HepG2 (cell line): ENCODE measurements at regions not wholly inside any gene's neighbourhood (a gene's known extent, or its start where the extent isn't known, plus 50 kb on each side); places are given as distances from the start of the nearest gene placed in this dataset.

Experiments used
- ATAC-seq: fragments of 200-7000 bp; cut with Tn5 transposase; 3 replicates; pipeline ENCODE4 v1.9.1; 2020; ENCODE audit warnings: mild to moderate bottlenecking, moderate library complexity
- BruUV-seq: library from RNA; stranded (reverse); fragments of 400-500 nt; replicated peaks from 2 replicates; lab custom pipeline; 2021; lab: Mats Ljungman, UMichigan
- CTCF ChIA-PET: fragments of 300-600 bp; formaldehyde crosslinking; extraction: SDS; loops from one replicate; lab custom pipeline; 2021; ENCODE audit warnings: low total read pairs, inconsistent platforms, low intra/inter-chr PET ratio; lab: Yijun Ruan, JAX
- POLR2A ChIA-PET: fragments of 350-600 bp; sonication (Branson Sonifier 250); formaldehyde crosslinking; loops from one replicate; lab custom pipeline; 2020; ENCODE audit warnings: antibody characterized with exemption, inconsistent platforms; lab: Yijun Ruan, JAX
- DNase-seq: peaks from one replicate; pipeline ENCODE4 v3.0.0-alpha.2; 2015; ENCODE audit warnings: low spot score
- FAIRE-seq: peaks from 3 replicates; lab custom pipeline; 2011; peaks lifted over from hg19 to GRCh38; lab: Jason Lieb, UNC
- H2AFZ ChIP-seq: one replicate; pipeline ENCODE4 v1.6.1; 2011; ENCODE audit warnings: low read length, inconsistent platforms
- H3K27ac ChIP-seq: fragments of 300-600 bp; 3 replicates; pipeline ENCODE4 v1.8.0; 2011; ENCODE audit warnings: mixed run types, mild to moderate bottlenecking, mixed read lengths, low read length, inconsistent platforms; ENCODE audit not compliant: insufficient read depth; ENCODE audit errors: extremely low read length
- H3K27me3 ChIP-seq, 2 experiments: fragments of 200-600 bp in 1 of 2; 2 replicates in 1 of 2; 3 replicates in 1 of 2; pipeline versions ENCODE4 v1.6.0 to v1.8.0; 2011; ENCODE audit warnings: low read length in 2 of 2, mild to moderate bottlenecking in 2 of 2, moderate library complexity in 2 of 2, inconsistent platforms in 1 of 2; ENCODE audit not compliant: insufficient read depth in 2 of 2, control insufficient read depth in 1 of 2
- H3K36me3 ChIP-seq, 2 experiments: fragments of 200-600 bp in 1 of 2; replicated peaks in 1 of 2; 2 replicates in 1 of 2; 3 replicates in 1 of 2; pipeline versions ENCODE4 v1.5.1 to v1.8.0; 2011; ENCODE audit warnings: low read length in 2 of 2, inconsistent platforms in 1 of 2; ENCODE audit not compliant: insufficient read depth in 2 of 2, control insufficient read depth in 1 of 2
- H3K4me1 ChIP-seq: 2 replicates; pipeline ENCODE4 v1.5.1; 2012; ENCODE audit warnings: low read length, inconsistent platforms; ENCODE audit not compliant: insufficient read depth
- H3K4me2 ChIP-seq: 2 replicates; pipeline ENCODE4 v1.6.0; 2011; ENCODE audit warnings: low read depth, low read length, inconsistent platforms
- H3K4me3 ChIP-seq, 3 experiments: fragments of 200-600 bp in 1 of 3; sonication (generic), shearing (Covaris generic) in 1 of 3; replicated peaks in 1 of 3; 2 replicates each; pipeline ENCODE4 v1.5.1; 2011 to 2016; ENCODE audit warnings: low read length in 3 of 3, inconsistent platforms in 2 of 3, low read depth in 2 of 3, mild to moderate bottlenecking in 2 of 3, control low read depth in 1 of 3, mixed read lengths in 1 of 3; ENCODE audit not compliant: insufficient read depth in 1 of 3
- H3K79me2 ChIP-seq: one replicate; pipeline ENCODE4 v1.6.1; 2011; ENCODE audit warnings: low read length, inconsistent platforms; ENCODE audit not compliant: insufficient read depth
- H3K9ac ChIP-seq: 2 replicates; pipeline ENCODE4 v1.6.0; 2011; ENCODE audit warnings: mild to moderate bottlenecking, low read depth, low read length, inconsistent platforms; ENCODE audit not compliant: insufficient read depth
- H3K9me3 ChIP-seq: 2 replicates; pipeline ENCODE4 v1.5.1; 2012; ENCODE audit warnings: mild to moderate bottlenecking, low read length
- H4K20me1 ChIP-seq: 2 replicates; pipeline ENCODE4 v1.6.0; 2011; ENCODE audit warnings: inconsistent platforms, mild to moderate bottlenecking, low read length, moderate library complexity; ENCODE audit not compliant: insufficient read depth
- KAT2B ChIP-seq: fragments of 150-350 bp; IDR thresholded peaks from 2 replicates; pipeline ENCODE4 v1.6.1; 2014; ENCODE audit warnings: low read depth, low read length, borderline replicate concordance
- ZNF574 ChIP-seq: sonication (generic); formaldehyde crosslinking; IDR thresholded peaks from 2 replicates; pipeline ENCODE4 v1.4.0; 2020; ENCODE audit warnings: missing genetic modification reagents
- ZNF781 ChIP-seq: sonication (generic); formaldehyde crosslinking; IDR thresholded peaks from 2 replicates; pipeline ENCODE4 v1.5.1; 2020; ENCODE audit warnings: borderline replicate concordance, mild to moderate bottlenecking, missing genetic modification reagents; ENCODE audit errors: not compliant biosample characterization
- WGBS: methylation state at CpG from one replicate; pipeline ENCODE4 v1.1.6; 2017; ENCODE audit warnings: low lambda C conversion rate; 5-methylcytosine and 5-hydroxymethylcytosine counted together
- in situ Hi-C: cut with HindIII; loops from 2 replicates; pipeline ENCODE4 v1.10.0; 2017; ENCODE audit warnings: low pct_unique_long_range_greater_than_20kb; ENCODE audit not compliant: extremely low pct_ligation_motif_present
- intact Hi-C: fragments of 100-400 bp; cut with micrococcal nuclease; formaldehyde crosslinking; loops from one replicate; pipeline ENCODE4 v1.10.0; 2022; ENCODE audit not compliant: unreplicated experiment
- TF ChIP-seq, protein P1 (sequence below): sonication (generic); formaldehyde crosslinking; IDR thresholded peaks from 2 replicates; pipeline ENCODE4 v1.4.0; 2020; ENCODE audit warnings: mild to moderate bottlenecking, low read depth, missing genetic modification reagents

- no peaks in the 10 kb centered on the region for H4K20me1 ChIP-seq
- intact Hi-C loops, result loop anchor here (5.0 to 10.0 kb wide), 3 partner anchors 504 to 1927 kb away; no protein-coding TSS in a partner anchor
- DNase-seq (no peak), ATAC-seq (no peak), FAIRE-seq (no peak)
- H3K27me3 ChIP-seq, result no peaks in the 10 kb centered on the region
- H3K79me2 ChIP-seq, result no peaks in the 10 kb centered on the region
- no peak overlapping the region for H3K27ac ChIP-seq
- ChIA-PET POLR2A (no interaction called here), CTCF (no interaction called here)
- no peaks in the 10 kb centered on the region for H3K9me3 ChIP-seq
- no peak overlapping the region for H3K4me2 ChIP-seq
- in situ Hi-C loops, result no loop called here
- no peak overlapping the region for H3K4me3 ChIP-seq
- H3K36me3 ChIP-seq, result no peaks in the 10 kb centered on the region
- no TSS peak for BruUV-seq
- no peak overlapping the region for H2AFZ ChIP-seq
- H3K9ac ChIP-seq, result no peak overlapping the region
- no peaks in the 10 kb centered on the region for H3K4me1 ChIP-seq
- WGBS, result 6% methylated on average over 2 of the region's 2 CpGs
- no peak for TF ChIP-seq ZNF781
Measured at GRCh38 chr12:87849074-87849473, 180.1 kb downstream of the C12orf50 start.

GRCh38 chr12:87848248-87848868 lies 180.8 kb downstream of the C12orf50 start:
- ChIA-PET CTCF (interaction anchor here (0.9 kb wide), 1 partner anchor 574 kb away, joined by 4 read pairs; no protein-coding TSS in a partner anchor), POLR2A (no interaction called here)
- Histone ChIP-seq H3K4me3 (no peak overlapping the region), H3K79me2 (no peaks in the 10 kb centered on the region), H3K4me1 (no peaks in the 10 kb centered on the region), H3K27me3 (no peaks in the 10 kb centered on the region), H3K36me3 (no peaks in the 10 kb centered on the region), H3K4me2 (no peak overlapping the region), H2AFZ (no peak overlapping the region), H3K9me3 (no peaks in the 10 kb centered on the region), H3K27ac (no peak overlapping the region), H4K20me1 (no peaks in the 10 kb centered on the region), H3K9ac (no peak overlapping the region)
- in situ Hi-C loops, result no loop called here
- ATAC-seq (peak; percentile 47; the same call in 1 of the 3 replicates), DNase-seq (peak; percentile 25), FAIRE-seq (peak; percentile 58)
- intact Hi-C loops, result loop anchor here (1.0 to 10.0 kb wide), 5 partner anchors 147 to 1926 kb away; no protein-coding TSS in a partner anchor
- BruUV-seq, result no TSS peak
- WGBS, result 0% methylated on average over 2 of the region's 2 CpGs
- TF ChIP-seq KAT2B (peak; percentile 24; the same call in 1 of the 2 replicates), ZNF574 (CRISPR knock-in tag) (no peak)
- TF ChIP-seq, protein P1, sequence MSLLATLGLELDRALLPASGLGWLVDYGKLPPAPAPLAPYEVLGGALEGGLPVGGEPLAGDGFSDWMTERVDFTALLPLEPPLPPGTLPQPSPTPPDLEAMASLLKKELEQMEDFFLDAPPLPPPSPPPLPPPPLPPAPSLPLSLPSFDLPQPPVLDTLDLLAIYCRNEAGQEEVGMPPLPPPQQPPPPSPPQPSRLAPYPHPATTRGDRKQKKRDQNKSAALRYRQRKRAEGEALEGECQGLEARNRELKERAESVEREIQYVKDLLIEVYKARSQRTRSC (CRISPR knock-in tag), result no peak
